Omental fat pad (tissue), 3 donors: ENCODE measurements at regions not wholly inside any gene's neighbourhood (a gene's known extent, or its start where the extent isn't known, plus 50 kb on each side); places are given as distances from the start of the nearest gene placed in this dataset.

Experiments used
- ATAC-seq: fragments of 150-250 bp; one replicate; pipeline ENCODE4 v1.9.1; 2016; ENCODE audit warnings: mild to moderate bottlenecking, moderate library complexity; ENCODE audit not compliant: low FRiP score
- DNase-seq: peaks from one replicate; pipeline ENCODE4 v3.0.0-alpha.2; 2019; ENCODE audit warnings: low spot score
- TF ChIP-seq, protein P1 (sequence below), 3 donors: fragments of 450-650 bp; IDR thresholded peaks; one replicate each; pipeline ENCODE4 v1.5.1; 2016 to 2017; ENCODE audit warnings: antibody characterized with exemption in 3 of 3, mild to moderate bottlenecking in 3 of 3, moderate library complexity in 2 of 3

- TF ChIP-seq, protein P1, sequence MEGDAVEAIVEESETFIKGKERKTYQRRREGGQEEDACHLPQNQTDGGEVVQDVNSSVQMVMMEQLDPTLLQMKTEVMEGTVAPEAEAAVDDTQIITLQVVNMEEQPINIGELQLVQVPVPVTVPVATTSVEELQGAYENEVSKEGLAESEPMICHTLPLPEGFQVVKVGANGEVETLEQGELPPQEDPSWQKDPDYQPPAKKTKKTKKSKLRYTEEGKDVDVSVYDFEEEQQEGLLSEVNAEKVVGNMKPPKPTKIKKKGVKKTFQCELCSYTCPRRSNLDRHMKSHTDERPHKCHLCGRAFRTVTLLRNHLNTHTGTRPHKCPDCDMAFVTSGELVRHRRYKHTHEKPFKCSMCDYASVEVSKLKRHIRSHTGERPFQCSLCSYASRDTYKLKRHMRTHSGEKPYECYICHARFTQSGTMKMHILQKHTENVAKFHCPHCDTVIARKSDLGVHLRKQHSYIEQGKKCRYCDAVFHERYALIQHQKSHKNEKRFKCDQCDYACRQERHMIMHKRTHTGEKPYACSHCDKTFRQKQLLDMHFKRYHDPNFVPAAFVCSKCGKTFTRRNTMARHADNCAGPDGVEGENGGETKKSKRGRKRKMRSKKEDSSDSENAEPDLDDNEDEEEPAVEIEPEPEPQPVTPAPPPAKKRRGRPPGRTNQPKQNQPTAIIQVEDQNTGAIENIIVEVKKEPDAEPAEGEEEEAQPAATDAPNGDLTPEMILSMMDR (IDR thresholded peaks at IDR 0.05), result no peak
- DNase-seq (no peak), ATAC-seq (no peak)
Observed at GRCh38 chr1:185627761-185628501, 106.3 kb upstream of the HMCN1 start.

- TF ChIP-seq, protein P1 (IDR thresholded peaks at IDR 0.05), result no peak
- no peak for ATAC-seq
- no peak for DNase-seq
Observed at GRCh38 chr1:185627171-185627570, 107.0 kb upstream of the HMCN1 start.

DNA sequence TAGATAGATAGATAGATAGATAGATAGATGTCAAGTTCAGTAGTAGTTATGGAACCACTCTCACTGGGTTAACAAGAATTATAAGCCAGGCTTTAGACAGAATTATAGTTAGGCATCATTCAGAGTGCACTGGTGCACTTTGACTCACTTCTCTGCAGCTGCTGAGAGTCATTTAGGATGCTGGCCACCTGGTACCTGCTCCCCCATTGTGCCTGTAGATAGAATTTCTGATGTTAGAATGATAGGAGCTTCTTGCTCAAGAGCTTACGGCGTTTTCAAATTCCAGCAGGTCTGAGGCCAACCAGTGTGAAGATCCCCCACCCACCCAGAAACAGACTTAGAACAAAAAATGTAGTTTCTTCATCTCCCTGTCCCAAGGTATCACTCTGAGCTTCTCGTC is 107.8 kb upstream of the HMCN1 start:
- TF ChIP-seq, protein P1 (IDR thresholded peaks at IDR 0.05), result no peak
- ATAC-seq, result no peak
- DNase-seq, result no peak

- no peak for DNase-seq
- no peak for ATAC-seq
- TF ChIP-seq, protein P1 (IDR thresholded peaks at IDR 0.05), result no peak
Observed at GRCh38 chr1:185610954-185611353, 123.2 kb upstream of the HMCN1 start.

DNA sequence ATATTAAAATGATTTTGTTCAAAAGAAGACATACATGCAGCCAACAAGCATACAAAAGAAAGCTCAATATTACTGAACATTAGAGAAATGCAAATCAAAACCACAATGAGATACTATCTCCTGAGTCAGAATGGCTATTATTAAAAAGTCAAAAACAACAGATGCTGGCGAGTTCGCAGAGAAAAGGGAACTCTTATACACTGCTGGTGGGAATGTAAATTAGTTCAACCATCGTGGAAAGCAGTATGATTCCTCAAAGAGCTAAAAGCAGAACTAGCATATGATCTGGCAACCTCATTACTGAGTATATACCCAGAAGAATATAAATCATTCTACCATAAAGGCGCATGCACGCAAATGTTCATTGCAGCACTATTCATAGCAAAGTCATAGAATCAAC is 126.0 kb upstream of the HMCN1 start:
- TF ChIP-seq, protein P1 (IDR thresholded peaks at IDR 0.05), result no peak
- ATAC-seq, result no peak
- no peak for DNase-seq

DNA sequence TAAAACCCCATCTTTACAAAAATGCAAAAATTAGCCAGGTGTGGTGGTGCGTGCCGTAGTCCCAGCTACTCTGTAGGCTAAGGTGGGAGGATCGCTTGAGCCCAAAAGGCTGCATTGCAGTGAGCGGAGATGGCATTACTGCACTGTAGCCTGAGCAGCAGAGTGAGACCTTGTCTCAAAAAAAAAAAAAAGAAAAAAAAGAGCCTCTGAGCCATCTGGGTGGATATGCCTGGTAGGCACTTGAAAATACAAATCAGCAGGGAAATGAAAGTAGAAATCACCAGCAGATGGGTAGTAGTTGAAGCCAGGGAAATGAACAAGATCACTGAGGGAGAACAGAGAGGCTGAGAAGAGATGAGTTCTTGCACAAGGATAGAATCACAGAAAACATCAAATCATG is 131.0 kb upstream of the HMCN1 start:
- no peak for ATAC-seq
- no peak for DNase-seq
- TF ChIP-seq, protein P1 (IDR thresholded peaks at IDR 0.05), result no peak

DNA sequence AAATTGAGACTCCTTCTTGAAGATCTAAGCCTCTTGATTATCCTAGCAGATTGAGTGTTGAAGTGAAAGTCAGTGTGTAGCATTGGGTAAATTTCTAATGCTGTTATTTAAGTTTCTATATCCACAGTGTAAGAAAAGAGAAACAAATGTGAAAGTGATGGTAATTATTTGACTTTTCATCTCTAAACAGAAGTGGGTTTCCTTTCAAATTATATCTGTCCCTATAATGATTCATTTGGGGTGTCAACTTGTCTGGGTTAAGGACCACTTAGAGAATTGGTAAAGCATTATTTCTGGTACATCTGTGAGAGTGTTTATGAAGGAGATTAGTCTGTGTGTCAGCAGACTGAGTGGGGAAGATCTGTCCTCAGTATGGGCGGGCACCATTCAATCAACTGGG is 133.0 kb upstream of the HMCN1 start:
- ATAC-seq, result no peak
- DNase-seq, result no peak
- TF ChIP-seq, protein P1 (IDR thresholded peaks at IDR 0.05), result no peak
